ENCODE measurements at regions not wholly inside any gene's neighbourhood (a gene's known extent, or its start where the extent isn't known, plus 50 kb on each side); places are given as distances from the start of the nearest gene placed in this dataset.

- no peak for DNase-seq (ENCODE audit: low read depth)
- TF ChIP-seq, protein P1, sequence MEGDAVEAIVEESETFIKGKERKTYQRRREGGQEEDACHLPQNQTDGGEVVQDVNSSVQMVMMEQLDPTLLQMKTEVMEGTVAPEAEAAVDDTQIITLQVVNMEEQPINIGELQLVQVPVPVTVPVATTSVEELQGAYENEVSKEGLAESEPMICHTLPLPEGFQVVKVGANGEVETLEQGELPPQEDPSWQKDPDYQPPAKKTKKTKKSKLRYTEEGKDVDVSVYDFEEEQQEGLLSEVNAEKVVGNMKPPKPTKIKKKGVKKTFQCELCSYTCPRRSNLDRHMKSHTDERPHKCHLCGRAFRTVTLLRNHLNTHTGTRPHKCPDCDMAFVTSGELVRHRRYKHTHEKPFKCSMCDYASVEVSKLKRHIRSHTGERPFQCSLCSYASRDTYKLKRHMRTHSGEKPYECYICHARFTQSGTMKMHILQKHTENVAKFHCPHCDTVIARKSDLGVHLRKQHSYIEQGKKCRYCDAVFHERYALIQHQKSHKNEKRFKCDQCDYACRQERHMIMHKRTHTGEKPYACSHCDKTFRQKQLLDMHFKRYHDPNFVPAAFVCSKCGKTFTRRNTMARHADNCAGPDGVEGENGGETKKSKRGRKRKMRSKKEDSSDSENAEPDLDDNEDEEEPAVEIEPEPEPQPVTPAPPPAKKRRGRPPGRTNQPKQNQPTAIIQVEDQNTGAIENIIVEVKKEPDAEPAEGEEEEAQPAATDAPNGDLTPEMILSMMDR (IDR thresholded peaks at IDR 0.05; ENCODE audit: low read depth, low read length), result no peak
- TF ChIP-seq POLR2A (IDR thresholded peaks at IDR 0.05; ENCODE audit: extremely low read depth, insufficient read length) (no peak), MYC (IDR thresholded peaks at IDR 0.05; ENCODE audit: low read depth, low read length) (no peak), MAX (IDR thresholded peaks at IDR 0.05; ENCODE audit: low read depth, low read length) (no peak)
- H3K4me3 ChIP-seq (ENCODE audit: low read depth, low read length), result no peak overlapping the region
Observed at GRCh38 chr22:27231266-27231665, 570.3 kb downstream of the MN1 start.

DNA sequence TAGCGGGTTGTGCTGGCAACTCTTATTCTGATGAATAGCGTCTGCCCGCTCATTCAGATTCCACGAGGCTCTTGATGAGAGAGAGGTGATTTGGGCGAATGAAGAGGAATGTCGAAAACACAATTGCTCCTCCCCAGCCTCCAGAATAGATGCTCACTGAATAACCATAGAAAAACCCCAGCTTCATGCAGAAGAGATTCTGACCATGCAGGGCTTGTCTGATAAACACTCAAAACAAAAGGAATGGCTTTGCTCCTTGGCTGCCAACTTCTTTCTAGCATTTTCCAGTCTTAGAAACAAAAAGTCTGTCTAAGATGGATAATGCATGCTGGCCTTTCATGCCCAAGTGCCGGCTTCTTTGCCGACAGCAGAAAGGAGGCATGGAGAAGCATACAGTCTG lies 569.5 kb downstream of the MN1 start:
- no peak for DNase-seq (ENCODE audit: low read depth)
- no peak for TF ChIP-seq MAX (IDR thresholded peaks at IDR 0.05; ENCODE audit: low read depth, low read length)
- TF ChIP-seq, protein P1 (IDR thresholded peaks at IDR 0.05; ENCODE audit: low read depth, low read length), result no peak
- H3K4me3 ChIP-seq (ENCODE audit: low read depth, low read length), result no peak overlapping the region

DNA sequence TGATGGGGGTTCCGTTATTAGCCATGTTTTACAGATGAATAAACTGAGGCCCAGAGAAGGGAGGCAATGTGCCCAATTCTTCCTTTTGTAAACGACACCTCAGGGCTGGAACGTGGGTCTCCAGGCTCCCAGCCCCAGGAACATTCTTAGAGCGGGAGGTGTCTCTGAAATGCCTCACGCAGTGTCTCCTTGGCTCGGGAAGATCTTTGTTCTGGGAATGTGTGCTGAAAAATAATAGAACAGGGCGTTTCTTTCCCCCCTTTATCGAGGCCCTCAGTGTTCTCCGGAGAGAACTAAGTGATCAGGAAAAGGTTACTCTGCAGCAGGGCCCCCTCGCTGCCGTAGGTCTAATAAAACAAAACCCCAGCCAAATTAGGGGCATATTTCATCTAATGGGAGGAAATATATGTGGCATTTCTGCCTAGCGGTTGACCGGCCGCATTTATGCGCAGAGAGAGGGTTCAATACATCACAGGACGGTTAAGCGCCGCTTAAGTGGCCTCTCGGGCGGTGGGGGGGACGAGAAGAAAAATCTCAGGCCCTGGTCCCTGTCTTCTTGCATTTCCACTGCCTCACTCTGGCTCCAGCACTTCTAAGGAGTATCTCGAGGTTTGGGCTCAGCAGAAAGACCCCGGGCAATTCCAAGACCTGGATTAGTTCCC lies 564.3 kb downstream of the MN1 start:
- no peak for DNase-seq (ENCODE audit: low read depth)
- H3K4me3 ChIP-seq (ENCODE audit: low read depth, low read length), result no peak overlapping the region
- no peak for TF ChIP-seq POLR2A (IDR thresholded peaks at IDR 0.05; ENCODE audit: extremely low read depth, insufficient read length)
- no peak for TF ChIP-seq MYC (IDR thresholded peaks at IDR 0.05; ENCODE audit: low read depth, low read length)
- no peak for TF ChIP-seq MAX (IDR thresholded peaks at IDR 0.05; ENCODE audit: low read depth, low read length)
- TF ChIP-seq, protein P1 (IDR thresholded peaks at IDR 0.05; ENCODE audit: low read depth, low read length), result no peak

- no peak overlapping the region for H3K4me3 ChIP-seq (ENCODE audit: low read depth, low read length)
- TF ChIP-seq MYC (IDR thresholded peaks at IDR 0.05; ENCODE audit: low read depth, low read length), result no peak
- TF ChIP-seq, protein P1 (IDR thresholded peaks at IDR 0.05; ENCODE audit: low read depth, low read length), result no peak
- TF ChIP-seq POLR2A (IDR thresholded peaks at IDR 0.05; ENCODE audit: extremely low read depth, insufficient read length), result no peak
- no peak for TF ChIP-seq MAX (IDR thresholded peaks at IDR 0.05; ENCODE audit: low read depth, low read length)
- no peak for DNase-seq (ENCODE audit: low read depth)
Observed at GRCh38 chr22:27238935-27239510, 562.5 kb downstream of the MN1 start.

- TF ChIP-seq MYC (IDR thresholded peaks at IDR 0.05; ENCODE audit: low read depth, low read length), result no peak
- TF ChIP-seq, protein P1 (IDR thresholded peaks at IDR 0.05; ENCODE audit: low read depth, low read length), result no peak
- TF ChIP-seq MAX (IDR thresholded peaks at IDR 0.05; ENCODE audit: low read depth, low read length), result no peak
- no peak for TF ChIP-seq POLR2A (IDR thresholded peaks at IDR 0.05; ENCODE audit: extremely low read depth, insufficient read length)
- H3K4me3 ChIP-seq (ENCODE audit: low read depth, low read length), result no peak overlapping the region
Observed at GRCh38 chr22:27239520-27239919, 562.0 kb downstream of the MN1 start.

More at GRCh38 chr22:27239520-27239919, 562.0 kb downstream of the MN1 start:
- DNase-seq (ENCODE audit: low read depth), result no peak

Data from NB4 (cell line).